ENCODE measurements at regions not wholly inside any gene's neighbourhood (a gene's known extent, or its start where the extent isn't known, plus 50 kb on each side); places are given as distances from the start of the nearest gene placed in this dataset.

DNA sequence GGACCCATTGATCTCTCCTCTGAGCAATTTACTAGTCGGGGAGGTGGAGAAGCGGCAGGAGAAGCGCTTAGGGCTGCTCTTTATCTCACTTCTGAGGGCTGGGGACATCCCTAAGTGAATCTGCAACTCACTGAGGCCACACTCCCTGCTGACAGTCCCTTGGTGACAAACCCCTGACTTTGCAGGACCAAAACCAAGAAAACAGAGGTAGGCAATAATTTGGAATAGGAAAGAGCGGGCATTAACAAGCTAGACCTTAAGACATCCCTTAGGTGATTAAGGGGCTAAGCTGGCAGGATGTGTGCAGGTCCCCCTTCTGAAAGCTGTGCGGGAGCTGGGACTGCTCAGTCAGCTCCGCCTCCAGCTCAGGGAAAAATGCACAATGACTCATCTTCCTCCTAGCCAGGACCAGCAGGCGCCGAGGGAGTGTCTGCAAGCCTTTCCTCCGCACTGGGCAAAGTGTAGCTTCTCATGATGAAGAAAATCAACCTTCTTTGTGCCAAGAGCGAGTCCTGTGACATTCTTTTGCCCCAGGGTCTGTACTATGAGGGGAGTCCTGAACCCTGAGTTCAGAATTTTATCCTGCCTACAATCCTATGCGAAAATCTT, 63.3 kb downstream of the BOD1L2 start:
- no peak; the same call in 1 of the 2 replicates for TF ChIP-seq RAD21 (IDR thresholded peaks at IDR 0.05; ENCODE audit: low read depth)
- TF ChIP-seq TEAD4 (IDR thresholded peaks at IDR 0.05): peak; percentile 41; the same call in 1 of the 2 replicates
- TF ChIP-seq FOXM1 (IDR thresholded peaks at IDR 0.05; ENCODE audit: borderline replicate concordance, low read depth): no peak
- TF ChIP-seq, protein P1, sequence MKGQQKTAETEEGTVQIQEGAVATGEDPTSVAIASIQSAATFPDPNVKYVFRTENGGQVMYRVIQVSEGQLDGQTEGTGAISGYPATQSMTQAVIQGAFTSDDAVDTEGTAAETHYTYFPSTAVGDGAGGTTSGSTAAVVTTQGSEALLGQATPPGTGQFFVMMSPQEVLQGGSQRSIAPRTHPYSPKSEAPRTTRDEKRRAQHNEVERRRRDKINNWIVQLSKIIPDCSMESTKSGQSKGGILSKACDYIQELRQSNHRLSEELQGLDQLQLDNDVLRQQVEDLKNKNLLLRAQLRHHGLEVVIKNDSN (IDR thresholded peaks at IDR 0.05): no peak
- TF ChIP-seq ZBTB7A (IDR thresholded peaks at IDR 0.05; ENCODE audit: low read depth): no peak
- TF ChIP-seq NFIC (IDR thresholded peaks at IDR 0.05): peak; percentile 11; the same call in 1 of the 2 replicates
- no peak for TF ChIP-seq EP300 (IDR thresholded peaks at IDR 0.05; ENCODE audit: borderline replicate concordance)

DNA sequence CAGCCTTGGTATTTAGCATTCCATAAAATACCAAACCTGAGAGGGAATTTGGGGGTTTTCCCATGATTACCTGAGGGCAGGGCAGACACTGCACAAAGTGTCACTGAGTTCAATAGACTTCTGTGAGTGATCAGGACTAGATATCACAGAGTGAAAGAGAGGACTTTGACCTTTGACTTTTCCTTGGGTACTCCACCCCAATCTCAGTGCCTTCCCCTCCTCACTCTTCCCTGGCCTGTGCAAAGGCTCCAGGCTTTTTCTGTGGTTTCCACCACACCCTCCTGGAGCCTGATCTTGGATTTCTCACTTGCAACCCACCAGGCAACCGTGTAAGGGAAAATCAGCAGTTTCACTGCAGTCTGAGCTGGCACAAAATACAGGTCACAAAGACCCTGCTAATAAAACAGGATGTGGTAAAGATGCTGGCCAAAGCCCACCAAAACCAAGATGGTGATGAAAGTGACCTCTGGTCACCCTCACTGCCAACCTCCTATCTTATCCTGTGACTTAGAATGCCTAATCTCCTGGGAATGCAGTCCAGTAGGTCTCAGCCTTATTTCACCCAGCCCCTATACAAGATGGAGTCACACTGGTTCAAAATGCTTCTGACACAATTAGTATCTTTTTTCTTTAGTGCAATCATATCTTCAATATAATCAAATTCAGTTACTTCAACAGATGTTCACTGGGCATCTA, 64.0 kb downstream of the BOD1L2 start:
- TF ChIP-seq CEBPB (IDR thresholded peaks at IDR 0.05): no peak
- no peak for TF ChIP-seq NFIC (IDR thresholded peaks at IDR 0.05)
- no peak for TF ChIP-seq RAD21 (IDR thresholded peaks at IDR 0.05; ENCODE audit: low read depth)
- no peak for TF ChIP-seq EP300 (IDR thresholded peaks at IDR 0.05; ENCODE audit: borderline replicate concordance)
- no peak for TF ChIP-seq EGR1 (IDR thresholded peaks at IDR 0.05)
- no peak for TF ChIP-seq CREB1 (IDR thresholded peaks at IDR 0.05; ENCODE audit: low read depth)
- no peak for TF ChIP-seq FOXM1 (IDR thresholded peaks at IDR 0.05; ENCODE audit: borderline replicate concordance, low read depth)
- TF ChIP-seq, protein P2, sequence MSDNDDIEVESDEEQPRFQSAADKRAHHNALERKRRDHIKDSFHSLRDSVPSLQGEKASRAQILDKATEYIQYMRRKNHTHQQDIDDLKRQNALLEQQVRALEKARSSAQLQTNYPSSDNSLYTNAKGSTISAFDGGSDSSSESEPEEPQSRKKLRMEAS (IDR thresholded peaks at IDR 0.05): no peak
- no peak for TF ChIP-seq ZBTB7A (IDR thresholded peaks at IDR 0.05; ENCODE audit: low read depth)
- TF ChIP-seq YY1 (IDR thresholded peaks at IDR 0.05; ENCODE audit: low read depth): no peak
- no peak for TF ChIP-seq TCF12 (IDR thresholded peaks at IDR 0.05; ENCODE audit: low read depth)
- TF ChIP-seq, protein P3, sequence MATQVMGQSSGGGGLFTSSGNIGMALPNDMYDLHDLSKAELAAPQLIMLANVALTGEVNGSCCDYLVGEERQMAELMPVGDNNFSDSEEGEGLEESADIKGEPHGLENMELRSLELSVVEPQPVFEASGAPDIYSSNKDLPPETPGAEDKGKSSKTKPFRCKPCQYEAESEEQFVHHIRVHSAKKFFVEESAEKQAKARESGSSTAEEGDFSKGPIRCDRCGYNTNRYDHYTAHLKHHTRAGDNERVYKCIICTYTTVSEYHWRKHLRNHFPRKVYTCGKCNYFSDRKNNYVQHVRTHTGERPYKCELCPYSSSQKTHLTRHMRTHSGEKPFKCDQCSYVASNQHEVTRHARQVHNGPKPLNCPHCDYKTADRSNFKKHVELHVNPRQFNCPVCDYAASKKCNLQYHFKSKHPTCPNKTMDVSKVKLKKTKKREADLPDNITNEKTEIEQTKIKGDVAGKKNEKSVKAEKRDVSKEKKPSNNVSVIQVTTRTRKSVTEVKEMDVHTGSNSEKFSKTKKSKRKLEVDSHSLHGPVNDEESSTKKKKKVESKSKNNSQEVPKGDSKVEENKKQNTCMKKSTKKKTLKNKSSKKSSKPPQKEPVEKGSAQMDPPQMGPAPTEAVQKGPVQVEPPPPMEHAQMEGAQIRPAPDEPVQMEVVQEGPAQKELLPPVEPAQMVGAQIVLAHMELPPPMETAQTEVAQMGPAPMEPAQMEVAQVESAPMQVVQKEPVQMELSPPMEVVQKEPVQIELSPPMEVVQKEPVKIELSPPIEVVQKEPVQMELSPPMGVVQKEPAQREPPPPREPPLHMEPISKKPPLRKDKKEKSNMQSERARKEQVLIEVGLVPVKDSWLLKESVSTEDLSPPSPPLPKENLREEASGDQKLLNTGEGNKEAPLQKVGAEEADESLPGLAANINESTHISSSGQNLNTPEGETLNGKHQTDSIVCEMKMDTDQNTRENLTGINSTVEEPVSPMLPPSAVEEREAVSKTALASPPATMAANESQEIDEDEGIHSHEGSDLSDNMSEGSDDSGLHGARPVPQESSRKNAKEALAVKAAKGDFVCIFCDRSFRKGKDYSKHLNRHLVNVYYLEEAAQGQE (IDR thresholded peaks at IDR 0.05; ENCODE audit: low read depth): no peak
- TF ChIP-seq, protein P1 (IDR thresholded peaks at IDR 0.05): no peak
- TF ChIP-seq TAF1 (IDR thresholded peaks at IDR 0.05; ENCODE audit: low read depth): no peak
- TF ChIP-seq TEAD4 (IDR thresholded peaks at IDR 0.05): no peak

DNA sequence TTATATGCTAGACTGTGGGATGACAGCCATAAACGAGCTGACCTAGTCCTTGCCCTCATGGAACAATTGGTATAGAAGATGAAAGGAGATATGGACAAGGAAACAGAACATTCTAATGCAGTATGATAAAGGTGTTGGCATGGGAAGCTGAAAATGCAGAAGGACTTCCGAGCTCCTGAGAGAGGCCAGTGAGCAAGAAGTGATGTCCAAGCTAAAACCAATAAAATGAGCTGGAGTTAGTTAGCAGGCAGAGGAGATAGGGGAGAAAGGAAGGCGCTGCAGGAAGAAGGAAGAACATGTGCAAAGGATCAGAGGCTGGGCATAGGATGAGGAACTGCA, 64.5 kb downstream of the BOD1L2 start:
- no peak for TF ChIP-seq CREB1 (IDR thresholded peaks at IDR 0.05; ENCODE audit: low read depth)
- TF ChIP-seq TCF12 (IDR thresholded peaks at IDR 0.05; ENCODE audit: low read depth): no peak
- TF ChIP-seq, protein P3 (IDR thresholded peaks at IDR 0.05; ENCODE audit: low read depth): no peak
- TF ChIP-seq ZBTB7A (IDR thresholded peaks at IDR 0.05; ENCODE audit: low read depth): no peak
- TF ChIP-seq, protein P1 (IDR thresholded peaks at IDR 0.05): no peak
- no peak for TF ChIP-seq EGR1 (IDR thresholded peaks at IDR 0.05)
- no peak for TF ChIP-seq EP300 (IDR thresholded peaks at IDR 0.05; ENCODE audit: borderline replicate concordance)
- no peak for TF ChIP-seq YY1 (IDR thresholded peaks at IDR 0.05; ENCODE audit: low read depth)
- no peak for TF ChIP-seq FOXM1 (IDR thresholded peaks at IDR 0.05; ENCODE audit: borderline replicate concordance, low read depth)
- no peak for TF ChIP-seq TAF1 (IDR thresholded peaks at IDR 0.05; ENCODE audit: low read depth)

DNA sequence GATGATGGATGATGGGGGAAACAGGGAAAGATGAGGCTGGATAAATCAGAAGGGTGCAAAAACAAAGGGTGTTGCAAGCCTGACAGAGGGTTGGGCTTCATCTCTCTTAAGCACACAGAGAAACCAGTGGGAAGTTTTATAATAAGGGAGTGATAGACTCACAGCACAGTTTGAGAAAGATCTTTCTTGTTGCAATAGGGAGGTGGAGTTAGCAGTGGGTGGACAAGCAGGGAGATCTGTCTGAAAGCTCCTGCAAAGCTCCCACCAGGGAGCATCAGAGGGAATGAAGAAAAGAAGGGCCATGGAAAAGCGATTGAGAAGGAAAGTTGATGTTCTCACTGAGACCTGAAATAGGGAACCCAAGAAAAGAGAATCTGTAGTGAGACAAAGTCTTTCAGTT, 64.9 kb downstream of the BOD1L2 start:
- TF ChIP-seq NFIC (IDR thresholded peaks at IDR 0.05) (no peak), RAD21 (IDR thresholded peaks at IDR 0.05; ENCODE audit: low read depth) (no peak), TCF12 (IDR thresholded peaks at IDR 0.05; ENCODE audit: low read depth) (no peak), FOXM1 (IDR thresholded peaks at IDR 0.05; ENCODE audit: borderline replicate concordance, low read depth) (no peak), TEAD4 (IDR thresholded peaks at IDR 0.05) (no peak), TAF1 (IDR thresholded peaks at IDR 0.05; ENCODE audit: low read depth) (no peak), CEBPB (IDR thresholded peaks at IDR 0.05) (no peak), YY1 (IDR thresholded peaks at IDR 0.05; ENCODE audit: low read depth) (no peak), CREB1 (IDR thresholded peaks at IDR 0.05; ENCODE audit: low read depth) (no peak), EGR1 (IDR thresholded peaks at IDR 0.05) (no peak), EP300 (IDR thresholded peaks at IDR 0.05; ENCODE audit: borderline replicate concordance) (no peak), ZBTB7A (IDR thresholded peaks at IDR 0.05; ENCODE audit: low read depth) (no peak)
- TF ChIP-seq, protein P2 (IDR thresholded peaks at IDR 0.05): no peak
- TF ChIP-seq, protein P3 (IDR thresholded peaks at IDR 0.05; ENCODE audit: low read depth): no peak
- TF ChIP-seq, protein P1 (IDR thresholded peaks at IDR 0.05): no peak
